ENCODE measurements at regions not wholly inside any gene's neighbourhood (a gene's known extent, or its start where the extent isn't known, plus 50 kb on each side); places are given as distances from the start of the nearest gene placed in this dataset.

DNA sequence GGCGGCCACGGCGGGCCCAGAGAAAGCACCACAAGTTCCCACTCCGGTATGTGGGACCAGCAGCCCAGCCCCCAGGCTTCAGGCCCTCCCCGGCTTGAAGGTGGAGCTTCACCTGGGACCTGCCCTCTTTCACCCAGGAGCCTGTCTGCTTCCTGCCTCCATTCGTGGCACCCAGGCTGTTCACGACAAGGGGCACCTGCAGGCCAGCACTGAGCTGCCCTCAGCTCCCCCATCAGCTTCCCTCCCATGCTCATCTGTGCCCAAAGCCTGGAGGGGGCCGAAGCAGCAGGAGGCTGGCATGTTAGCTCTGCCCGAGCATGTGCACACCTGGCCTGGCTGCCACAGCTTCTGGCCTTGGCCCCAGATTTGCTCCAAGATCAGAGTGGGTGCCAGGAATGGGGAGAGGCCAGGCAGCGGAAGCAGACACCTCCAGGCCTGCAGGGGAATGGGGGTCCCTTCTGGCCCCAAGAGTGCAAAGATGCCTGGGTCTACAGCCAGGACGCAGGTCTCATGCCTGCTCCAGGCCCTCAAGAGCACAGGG is 312.4 kb upstream of the SYT4 start:
- no peaks in the 10 kb centered on the region for H3K36me3 ChIP-seq
- no peaks in the 10 kb centered on the region for H3K4me1 ChIP-seq
- intact Hi-C loops (cut with DNase I), result no loop called here
- ATAC-seq (peak; percentile 9 to 53), DNase-seq (no peak)
- no peaks in the 10 kb centered on the region for H3K27me3 ChIP-seq (ENCODE audit: low read depth)
- no peak overlapping the region for H3K4me3 ChIP-seq
- TF ChIP-seq, protein P1, sequence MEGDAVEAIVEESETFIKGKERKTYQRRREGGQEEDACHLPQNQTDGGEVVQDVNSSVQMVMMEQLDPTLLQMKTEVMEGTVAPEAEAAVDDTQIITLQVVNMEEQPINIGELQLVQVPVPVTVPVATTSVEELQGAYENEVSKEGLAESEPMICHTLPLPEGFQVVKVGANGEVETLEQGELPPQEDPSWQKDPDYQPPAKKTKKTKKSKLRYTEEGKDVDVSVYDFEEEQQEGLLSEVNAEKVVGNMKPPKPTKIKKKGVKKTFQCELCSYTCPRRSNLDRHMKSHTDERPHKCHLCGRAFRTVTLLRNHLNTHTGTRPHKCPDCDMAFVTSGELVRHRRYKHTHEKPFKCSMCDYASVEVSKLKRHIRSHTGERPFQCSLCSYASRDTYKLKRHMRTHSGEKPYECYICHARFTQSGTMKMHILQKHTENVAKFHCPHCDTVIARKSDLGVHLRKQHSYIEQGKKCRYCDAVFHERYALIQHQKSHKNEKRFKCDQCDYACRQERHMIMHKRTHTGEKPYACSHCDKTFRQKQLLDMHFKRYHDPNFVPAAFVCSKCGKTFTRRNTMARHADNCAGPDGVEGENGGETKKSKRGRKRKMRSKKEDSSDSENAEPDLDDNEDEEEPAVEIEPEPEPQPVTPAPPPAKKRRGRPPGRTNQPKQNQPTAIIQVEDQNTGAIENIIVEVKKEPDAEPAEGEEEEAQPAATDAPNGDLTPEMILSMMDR (IDR thresholded peaks at IDR 0.05), result no peak
- no peak overlapping the region for H3K27ac ChIP-seq
- no peaks in the 10 kb centered on the region for H3K9me3 ChIP-seq

- DNase-seq (no peak), ATAC-seq (peak; percentile 11 to 47)
- no peaks in the 10 kb centered on the region for H3K4me1 ChIP-seq
- H3K36me3 ChIP-seq, result no peaks in the 10 kb centered on the region
- TF ChIP-seq, protein P1 (IDR thresholded peaks at IDR 0.05), result no peak
- no peak overlapping the region for H3K4me3 ChIP-seq
- no peak overlapping the region for H3K27ac ChIP-seq
- H3K27me3 ChIP-seq (ENCODE audit: low read depth), result no peaks in the 10 kb centered on the region
- H3K9me3 ChIP-seq, result no peaks in the 10 kb centered on the region
- intact Hi-C loops (cut with DNase I), result no loop called here
Measured at GRCh38 chr18:43590182-43590903, 313.1 kb upstream of the SYT4 start.

- Histone ChIP-seq H3K9me3 (no peaks in the 10 kb centered on the region), H3K27me3 (ENCODE audit: low read depth) (no peaks in the 10 kb centered on the region), H3K36me3 (no peaks in the 10 kb centered on the region), H3K27ac (no peak overlapping the region), H3K4me3 (no peak overlapping the region), H3K4me1 (no peaks in the 10 kb centered on the region)
- intact Hi-C loops (cut with DNase I), result no loop called here
- no peak for DNase-seq
- ATAC-seq, result no peak
- TF ChIP-seq, protein P1 (IDR thresholded peaks at IDR 0.05), result no peak
Measured at GRCh38 chr18:43592269-43592668, 315.0 kb upstream of the SYT4 start.

GRCh38 chr18:43596105-43596712 is 318.9 kb upstream of the SYT4 start:
- intact Hi-C loops (cut with DNase I), result no loop called here
- TF ChIP-seq, protein P1 (IDR thresholded peaks at IDR 0.05), result peak; percentile 38
- ATAC-seq, result no peak

GRCh38 chr18:43601432-43601831 is 324.1 kb upstream of the SYT4 start:
- TF ChIP-seq, protein P1 (IDR thresholded peaks at IDR 0.05), result no peak

More at GRCh38 chr18:43596105-43596712, 318.9 kb upstream of the SYT4 start:
- Histone ChIP-seq H3K27ac (no peak overlapping the region), H3K9me3 (no peaks in the 10 kb centered on the region), H3K4me1 (no peaks in the 10 kb centered on the region), H3K36me3 (no peaks in the 10 kb centered on the region), H3K4me3 (no peak overlapping the region), H3K27me3 (ENCODE audit: low read depth) (no peaks in the 10 kb centered on the region)
- DNase-seq, result no peak

More at GRCh38 chr18:43601432-43601831, 324.1 kb upstream of the SYT4 start:
- DNase-seq (no peak), ATAC-seq (no peak)
- Histone ChIP-seq H3K9me3 (peaks cover 17% of the 10 kb centered on the region), H3K27ac (no peak overlapping the region), H3K4me3 (no peak overlapping the region), H3K4me1 (no peaks in the 10 kb centered on the region), H3K36me3 (no peaks in the 10 kb centered on the region), H3K27me3 (ENCODE audit: low read depth) (no peaks in the 10 kb centered on the region)
- intact Hi-C loops (cut with DNase I), result no loop called here

Measured in lower lobe of right lung (tissue), 2 donors.